ENCODE measurements at regions not wholly inside any gene's neighbourhood (a gene's known extent, or its start where the extent isn't known, plus 50 kb on each side); places are given as distances from the start of the nearest gene placed in this dataset.

- no peak for TF ChIP-seq SUZ12 (IDR thresholded peaks at IDR 0.05; ENCODE audit: extremely low read depth, insufficient read depth, insufficient read length)
- TF ChIP-seq ZNF274 (IDR thresholded peaks at IDR 0.05; ENCODE audit: low read depth, low read length): no peak
- no peak for TF ChIP-seq YY1 (IDR thresholded peaks at IDR 0.05; ENCODE audit: insufficient read depth, insufficient read length)
These were observed 127.5 kb upstream of the SLC1A4 start for GRCh38 chr2:64861452-64862397.
